ENCODE measurements at regions not wholly inside any gene's neighbourhood (a gene's known extent, or its start where the extent isn't known, plus 50 kb on each side); places are given as distances from the start of the nearest gene placed in this dataset.

DNA sequence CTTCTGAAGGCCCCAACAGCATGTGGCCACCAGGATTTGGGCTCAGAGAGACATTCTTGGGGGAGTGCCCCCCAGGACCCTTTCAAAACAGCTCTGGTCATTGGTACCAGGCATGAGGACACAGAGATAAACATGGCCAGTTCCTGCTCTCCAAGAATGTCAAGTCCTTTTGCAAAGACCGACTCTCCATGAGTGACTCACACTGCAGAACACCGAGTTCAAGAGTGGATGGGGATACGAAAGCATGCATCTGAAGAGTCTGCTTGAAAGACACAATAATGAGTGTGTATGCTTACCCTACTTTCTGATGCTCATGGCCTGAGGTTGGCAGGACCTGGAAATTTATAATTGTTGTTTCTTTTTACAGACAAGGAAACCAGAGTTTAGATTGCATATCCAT is 450.6 kb downstream of the TSN start:
- TF ChIP-seq POLR2AphosphoS5 (IDR thresholded peaks at IDR 0.05; ENCODE audit: low read depth), result no peak
- no peak for TF ChIP-seq SPI1 (IDR thresholded peaks at IDR 0.05; ENCODE audit: borderline replicate concordance, low read depth)
- no peak for TF ChIP-seq GABPA (IDR thresholded peaks at IDR 0.05; ENCODE audit: low read depth)
- no peak for TF ChIP-seq CTCF (IDR thresholded peaks at IDR 0.05; ENCODE audit: insufficient read depth, low read length)
- TF ChIP-seq REST (IDR thresholded peaks at IDR 0.05; ENCODE audit: insufficient replicate concordance, low read depth), result no peak
- DNase-seq (ENCODE audit: low read depth in 1 of 2, low spot score in 1 of 2), result no peak

DNA sequence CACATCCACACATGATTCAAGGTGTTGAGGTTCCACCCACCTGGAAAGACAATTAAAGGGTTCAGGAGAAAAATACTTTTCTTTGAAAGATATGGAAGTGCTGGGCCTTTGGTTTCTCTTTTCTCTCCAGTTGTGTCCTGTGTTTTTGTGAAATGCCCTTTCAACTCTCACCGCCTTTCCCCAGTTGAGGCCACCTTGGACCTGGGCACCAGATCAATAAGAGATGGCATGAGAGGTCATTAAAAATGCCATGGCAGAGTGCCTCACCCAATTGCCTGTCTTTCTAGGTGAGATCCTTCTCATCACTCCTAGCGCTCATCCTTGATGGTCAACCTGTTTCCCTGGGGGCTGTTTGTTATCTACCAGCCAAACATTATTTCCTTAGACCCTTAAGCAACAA is 453.9 kb downstream of the TSN start:
- no peak for DNase-seq (ENCODE audit: low read depth in 1 of 2, low spot score in 1 of 2)
- Histone ChIP-seq H3K27ac (replicated peaks) (no peak overlapping the region), H3K27me3 (ENCODE audit: insufficient read depth, poor library complexity, severe bottlenecking) (no peaks in the 10 kb centered on the region), H3K4me3 (replicated peaks; ENCODE audit: insufficient read depth, low read length) (no peak overlapping the region)
- TF ChIP-seq REST (IDR thresholded peaks at IDR 0.05; ENCODE audit: insufficient replicate concordance, low read depth) (no peak), SPI1 (IDR thresholded peaks at IDR 0.05; ENCODE audit: borderline replicate concordance, low read depth) (no peak), CTCF (IDR thresholded peaks at IDR 0.05; ENCODE audit: insufficient read depth, low read length) (no peak), POLR2AphosphoS5 (IDR thresholded peaks at IDR 0.05; ENCODE audit: low read depth) (no peak), GABPA (IDR thresholded peaks at IDR 0.05; ENCODE audit: low read depth) (no peak)

More for the DNA sequence above, 450.6 kb downstream of the TSN start:
- Histone ChIP-seq H3K4me3 (replicated peaks; ENCODE audit: insufficient read depth, low read length) (no peak overlapping the region), H3K27me3 (ENCODE audit: insufficient read depth, poor library complexity, severe bottlenecking) (no peaks in the 10 kb centered on the region), H3K27ac (replicated peaks) (no peak overlapping the region)

DNA sequence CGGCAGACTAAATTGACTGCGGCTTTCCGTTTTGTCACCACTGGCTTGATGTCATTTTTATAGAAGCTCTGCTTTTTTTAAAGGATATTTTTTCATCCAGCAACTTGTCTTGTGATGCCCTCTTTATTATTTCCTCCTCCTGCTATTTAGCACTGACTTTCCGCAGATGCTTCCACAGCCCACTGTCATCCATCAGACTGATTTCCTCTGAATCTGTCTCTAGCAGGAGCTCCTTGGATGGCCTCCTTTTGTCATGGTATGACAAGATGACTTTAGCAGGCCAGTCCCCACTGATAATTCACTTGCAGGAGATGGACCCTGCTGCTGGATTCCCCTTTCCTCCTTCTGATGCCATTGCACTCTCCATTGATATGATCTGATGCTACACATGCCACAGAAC is 454.6 kb downstream of the TSN start:
- H3K4me3 ChIP-seq (replicated peaks; ENCODE audit: insufficient read depth, low read length), result no peak overlapping the region
- H3K27ac ChIP-seq (replicated peaks), result no peak overlapping the region
- no peaks in the 10 kb centered on the region for H3K27me3 ChIP-seq (ENCODE audit: insufficient read depth, poor library complexity, severe bottlenecking)
- DNase-seq (ENCODE audit: low read depth in 1 of 2, low spot score in 1 of 2), result no peak
- TF ChIP-seq CTCF (IDR thresholded peaks at IDR 0.05; ENCODE audit: insufficient read depth, low read length) (no peak), REST (IDR thresholded peaks at IDR 0.05; ENCODE audit: insufficient replicate concordance, low read depth) (no peak), SPI1 (IDR thresholded peaks at IDR 0.05; ENCODE audit: borderline replicate concordance, low read depth) (no peak), POLR2AphosphoS5 (IDR thresholded peaks at IDR 0.05; ENCODE audit: low read depth) (no peak), GABPA (IDR thresholded peaks at IDR 0.05; ENCODE audit: low read depth) (no peak)

Data from HL-60 (cell line).